SK-N-SH (cell line): ENCODE measurements at regions not wholly inside any gene's neighbourhood (a gene's known extent, or its start where the extent isn't known, plus 50 kb on each side); places are given as distances from the start of the nearest gene placed in this dataset.

Experiments
- CTCF ChIA-PET: fragments of 300-600, 350-600 bp; formaldehyde crosslinking; extraction: SDS; loops from one replicate; lab custom pipeline; 2021; lab: Yijun Ruan, JAX
- POLR2A ChIA-PET: fragments of 350-600 bp; sonication (Branson Sonifier 250); formaldehyde crosslinking; extraction: SDS; loops from one replicate; lab custom pipeline; 2020; ENCODE audit warnings: antibody characterized with exemption, inconsistent platforms; lab: Yijun Ruan, JAX
- DNase-seq: peaks from one replicate; pipeline ENCODE4 v3.0.0; 2012
- H2AFZ ChIP-seq: fragments of 200-600 bp; sonication (generic); 2 replicates; pipeline ENCODE4 v1.8.1; 2016; ENCODE audit warnings: antibody characterized with exemption, mild to moderate bottlenecking, low read depth
- H3F3A ChIP-seq: fragments of 200-600 bp; sonication (generic); replicated peaks from 2 replicates; pipeline ENCODE3; 2016; ENCODE audit warnings: antibody characterized with exemption, mild to moderate bottlenecking; ENCODE audit not compliant: insufficient read depth
- H3K27ac ChIP-seq, 2 experiments: fragments of 200-500 bp in 1 of 2; fragments of 200-600 bp in 1 of 2; sonication (Bioruptor generic) in 1 of 2; sonication (generic), shearing (Covaris generic) in 1 of 2; 2 replicates each; pipeline versions ENCODE4 v1.5.1 to v1.6.1; 2014 to 2016; ENCODE audit warnings: low read depth in 2 of 2, inconsistent platforms in 1 of 2, low read length in 1 of 2, mild to moderate bottlenecking in 1 of 2, mixed read lengths in 1 of 2
- H3K27me3 ChIP-seq: fragments of 200-600 bp; sonication (generic), shearing (Covaris generic); 2 replicates; pipeline ENCODE4 v1.6.1; 2016; ENCODE audit warnings: mixed run types; ENCODE audit not compliant: insufficient read depth
- H3K36me3 ChIP-seq, 2 experiments: fragments of 200-500 bp in 1 of 2; fragments of 200-600 bp in 1 of 2; sonication (Bioruptor generic) in 1 of 2; sonication (generic) in 1 of 2; replicated peaks in 1 of 2; 2 replicates each; pipeline versions ENCODE3 to v1.5.1; 2014 to 2016; ENCODE audit warnings: low read length in 1 of 2, mild to moderate bottlenecking in 1 of 2; ENCODE audit not compliant: insufficient read depth in 2 of 2, control insufficient read depth in 1 of 2
- H3K4me1 ChIP-seq, 2 experiments: fragments of 200-500 bp in 1 of 2; fragments of 200-600 bp in 1 of 2; sonication (Bioruptor generic) in 1 of 2; sonication (generic), shearing (Covaris generic) in 1 of 2; 2 replicates each; pipeline versions ENCODE4 v1.5.1 to v1.6.1; 2014 to 2016; ENCODE audit warnings: low read depth in 1 of 2, low read length in 1 of 2, mixed run types in 1 of 2; ENCODE audit not compliant: insufficient read depth in 2 of 2, control insufficient read depth in 1 of 2
- H3K4me2 ChIP-seq: fragments of 200-600 bp; sonication (generic), shearing (Covaris generic); 2 replicates; pipeline ENCODE4 v1.6.1; 2017; ENCODE audit warnings: mixed run types
- H3K4me3 ChIP-seq, 2 experiments: fragments of 200-500 bp in 1 of 2; fragments of 200-600 bp in 1 of 2; sonication (Bioruptor generic) in 1 of 2; sonication (generic), shearing (Covaris generic) in 1 of 2; 2 replicates each; pipeline versions ENCODE4 v1.5.1 to v1.8.1; 2014 to 2016; ENCODE audit warnings: low read depth in 2 of 2, inconsistent platforms in 1 of 2, low read length in 1 of 2, mild to moderate bottlenecking in 1 of 2, mixed read lengths in 1 of 2, moderate library complexity in 1 of 2
- H3K79me2 ChIP-seq: fragments of 200-600 bp; sonication (generic); 2 replicates; pipeline ENCODE4 v1.8.1; 2017; ENCODE audit warnings: mild to moderate bottlenecking; ENCODE audit not compliant: insufficient read depth
- H3K9ac ChIP-seq: fragments of 200-600 bp; sonication (generic); 2 replicates; pipeline ENCODE4 v1.6.1; 2017; ENCODE audit warnings: mixed run types
- H3K9me2 ChIP-seq: fragments of 200-600 bp; sonication (generic); 2 replicates; pipeline ENCODE4 v1.6.1; 2017; ENCODE audit warnings: mixed run types
- H3K9me3 ChIP-seq: fragments of 200-600 bp; sonication (generic); 2 replicates; pipeline ENCODE4 v1.6.1; 2017; ENCODE audit warnings: mixed run types, mild to moderate bottlenecking, moderate library complexity
- H4K20me1 ChIP-seq: fragments of 200-600 bp; sonication (generic); 2 replicates; pipeline ENCODE4 v1.6.1; 2017; ENCODE audit warnings: mild to moderate bottlenecking, mixed run types; ENCODE audit not compliant: insufficient read depth
- ELF1 ChIP-seq: IDR thresholded peaks from 2 replicates; pipeline ENCODE4 v1.4.0; 2012
- FOSL2 ChIP-seq: IDR thresholded peaks from 2 replicates; pipeline ENCODE4 v1.4.0; 2012; ENCODE audit warnings: low read depth, mild to moderate bottlenecking, moderate library complexity, borderline replicate concordance
- GATA2 ChIP-seq: sonication (generic); formaldehyde crosslinking; IDR thresholded peaks from 2 replicates; pipeline ENCODE4 v1.5.0; 2020; ENCODE audit warnings: mild to moderate bottlenecking, missing genetic modification reagents
- IRF3 ChIP-seq: fragments of 150-350 bp; IDR thresholded peaks from 2 replicates; pipeline ENCODE4 v1.6.1; 2016; ENCODE audit warnings: mild to moderate bottlenecking, low read depth, low read length
- JUND ChIP-seq: IDR thresholded peaks from 2 replicates; pipeline ENCODE4 v1.4.0; 2012
- NFIC ChIP-seq: IDR thresholded peaks from 2 replicates; pipeline ENCODE4 v1.4.0; 2012; ENCODE audit warnings: borderline replicate concordance
- NRF1 ChIP-seq: IDR thresholded peaks from 2 replicates; pipeline ENCODE4 v1.6.1; 2012; ENCODE audit warnings: low read depth, mild to moderate bottlenecking, low read length
- POLR2AphosphoS5 ChIP-seq: IDR thresholded peaks from 2 replicates; pipeline ENCODE4 v1.6.1; 2012; ENCODE audit warnings: low read depth, low read length
- RAD21 ChIP-seq: IDR thresholded peaks from 2 replicates; pipeline ENCODE4 v1.6.1; 2012; ENCODE audit warnings: mild to moderate bottlenecking, low read length
- RCOR1 ChIP-seq: fragments of 150-350 bp; IDR thresholded peaks from 2 replicates; pipeline ENCODE4 v1.6.1; 2017; ENCODE audit warnings: antibody characterized with exemption, low read length
- RFX5 ChIP-seq: IDR thresholded peaks from 2 replicates; pipeline ENCODE4 v1.6.1; 2012; ENCODE audit warnings: mild to moderate bottlenecking, improper control_type of control experiment, low read length
- RXRA ChIP-seq: IDR thresholded peaks from 2 replicates; pipeline ENCODE4 v1.4.0; 2012; ENCODE audit warnings: low read depth, mild to moderate bottlenecking, borderline replicate concordance
- SIN3A ChIP-seq: IDR thresholded peaks from 2 replicates; pipeline ENCODE4 v1.6.1; 2012; ENCODE audit warnings: low read depth, mild to moderate bottlenecking, low read length, moderate library complexity, borderline replicate concordance
- SMC3 ChIP-seq: IDR thresholded peaks from 2 replicates; pipeline ENCODE4 v1.6.1; 2012; ENCODE audit warnings: low read depth, low read length, improper control_type of control experiment
- TAF1 ChIP-seq: IDR thresholded peaks from 2 replicates; pipeline ENCODE4 v1.6.1; 2012; ENCODE audit warnings: low read depth, mild to moderate bottlenecking, low read length, moderate library complexity, borderline replicate concordance
- TCF12 ChIP-seq: IDR thresholded peaks from 2 replicates; pipeline ENCODE4 v1.4.0; 2012
- TEAD4 ChIP-seq: IDR thresholded peaks from 2 replicates; pipeline ENCODE4 v1.4.0; 2012; ENCODE audit warnings: mild to moderate bottlenecking, borderline replicate concordance; ENCODE audit not compliant: insufficient read depth
- YY1 ChIP-seq: IDR thresholded peaks from 2 replicates; pipeline ENCODE4 v1.4.0; 2012; ENCODE audit warnings: low read depth, mild to moderate bottlenecking
- WGBS: methylation state at CpG from one replicate; pipeline ENCODE4 v1.1.6; 2017; ENCODE audit warnings: low lambda C conversion rate; 5-methylcytosine and 5-hydroxymethylcytosine counted together
- TF ChIP-seq, protein P1 (sequence below): fragments of 200-600 bp; sonication (generic); IDR thresholded peaks from 2 replicates; pipeline ENCODE4 v1.6.1; 2017; ENCODE audit warnings: antibody characterized with exemption, mild to moderate bottlenecking, moderate library complexity

DNA sequence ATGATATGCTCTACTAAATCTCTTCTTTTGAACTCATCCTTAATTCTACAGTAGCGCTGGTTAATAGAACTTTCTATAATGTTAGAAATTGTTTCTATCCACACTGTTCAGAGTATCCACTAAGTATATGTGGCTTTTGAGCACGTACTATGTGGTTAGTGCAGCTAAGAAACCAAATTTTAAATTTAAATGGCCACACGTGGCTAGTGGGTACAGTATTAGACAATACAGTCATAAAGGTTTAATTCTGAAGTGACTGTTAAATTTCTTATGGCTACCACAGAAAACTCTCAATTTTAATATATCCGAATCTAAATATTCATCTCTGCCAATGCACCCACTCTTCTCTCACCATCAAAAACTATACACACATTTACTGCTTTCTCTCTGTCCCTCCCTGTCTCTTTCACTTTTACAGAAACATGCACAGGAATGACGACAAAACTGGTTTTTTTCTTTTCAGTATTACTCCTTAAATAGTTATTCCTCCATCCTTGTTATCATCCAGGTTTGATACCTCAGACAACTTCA is 583.9 kb downstream of the KCTD8 start:
- no peaks in the 10 kb centered on the region for H3F3A ChIP-seq
- H3K9ac ChIP-seq, result no peak overlapping the region
- H3K36me3 ChIP-seq, result no peaks in the 10 kb centered on the region
- no peak overlapping the region for H3K4me2 ChIP-seq
- H3K9me3 ChIP-seq, result no peaks in the 10 kb centered on the region
- H3K4me1 ChIP-seq, result no peaks in the 10 kb centered on the region
- H3K4me3 ChIP-seq, result no peak overlapping the region
- CTCF ChIA-PET, result no interaction called here
- no peak for DNase-seq
- H3K27ac ChIP-seq, result no peak overlapping the region
- POLR2A ChIA-PET, result no interaction called here
- H3K79me2 ChIP-seq, result no peaks in the 10 kb centered on the region
- H3K27me3 ChIP-seq, result no peaks in the 10 kb centered on the region
- no peaks in the 10 kb centered on the region for H3K9me2 ChIP-seq
- WGBS, result under 1% methylated on average over 5 of the region's 5 CpGs
- no peak overlapping the region for H2AFZ ChIP-seq
- TF ChIP-seq RXRA (no peak), IRF3 (no peak), POLR2AphosphoS5 (no peak), RAD21 (no peak), TEAD4 (no peak), NFIC (no peak), YY1 (no peak), JUND (no peak), RCOR1 (no peak), NRF1 (no peak)
- TF ChIP-seq, protein P1, sequence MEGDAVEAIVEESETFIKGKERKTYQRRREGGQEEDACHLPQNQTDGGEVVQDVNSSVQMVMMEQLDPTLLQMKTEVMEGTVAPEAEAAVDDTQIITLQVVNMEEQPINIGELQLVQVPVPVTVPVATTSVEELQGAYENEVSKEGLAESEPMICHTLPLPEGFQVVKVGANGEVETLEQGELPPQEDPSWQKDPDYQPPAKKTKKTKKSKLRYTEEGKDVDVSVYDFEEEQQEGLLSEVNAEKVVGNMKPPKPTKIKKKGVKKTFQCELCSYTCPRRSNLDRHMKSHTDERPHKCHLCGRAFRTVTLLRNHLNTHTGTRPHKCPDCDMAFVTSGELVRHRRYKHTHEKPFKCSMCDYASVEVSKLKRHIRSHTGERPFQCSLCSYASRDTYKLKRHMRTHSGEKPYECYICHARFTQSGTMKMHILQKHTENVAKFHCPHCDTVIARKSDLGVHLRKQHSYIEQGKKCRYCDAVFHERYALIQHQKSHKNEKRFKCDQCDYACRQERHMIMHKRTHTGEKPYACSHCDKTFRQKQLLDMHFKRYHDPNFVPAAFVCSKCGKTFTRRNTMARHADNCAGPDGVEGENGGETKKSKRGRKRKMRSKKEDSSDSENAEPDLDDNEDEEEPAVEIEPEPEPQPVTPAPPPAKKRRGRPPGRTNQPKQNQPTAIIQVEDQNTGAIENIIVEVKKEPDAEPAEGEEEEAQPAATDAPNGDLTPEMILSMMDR, result no peak
- no peaks in the 10 kb centered on the region for H4K20me1 ChIP-seq

- TF ChIP-seq TAF1 (no peak), GATA2 (CRISPR knock-in tag) (no peak), IRF3 (no peak), SMC3 (no peak), SIN3A (no peak), RFX5 (no peak), FOSL2 (no peak), ELF1 (no peak), TCF12 (no peak)
- TF ChIP-seq, protein P1, result no peak
- Histone ChIP-seq H4K20me1 (no peaks in the 10 kb centered on the region), H3K79me2 (no peaks in the 10 kb centered on the region), H3K27ac (no peak overlapping the region), H3K4me3 (no peak overlapping the region), H3K9me3 (no peaks in the 10 kb centered on the region), H3K27me3 (no peaks in the 10 kb centered on the region), H3K9ac (no peak overlapping the region), H3K36me3 (no peaks in the 10 kb centered on the region), H3F3A (no peaks in the 10 kb centered on the region), H3K4me2 (peak overlapping the region; percentile 16; the same call in 1 of the 2 replicates), H3K4me1 (no peaks in the 10 kb centered on the region), H2AFZ (no peak overlapping the region), H3K9me2 (no peaks in the 10 kb centered on the region)
- ChIA-PET CTCF (no interaction called here), POLR2A (no interaction called here)
- WGBS, result 0% methylated on average over 2 of the region's 2 CpGs
- no peak for DNase-seq
Measured at GRCh38 chr4:43867908-43868307, 580.7 kb downstream of the KCTD8 start.
